HG03135 (cell line): ENCODE measurements at regions not wholly inside any gene's neighbourhood (a gene's known extent, or its start where the extent isn't known, plus 50 kb on each side); places are given as distances from the start of the nearest gene placed in this dataset.
"Not testable (repeated sequence)": the region's sequence is repeated elsewhere in the genome, so short reads cannot be mapped to it uniquely, and the experiment has no call there.

Source experiments
- ATAC-seq: cut with Tn5 transposase; IDR thresholded peaks from one replicate; pipeline ENCODE4 v1.9.1; 2021; ENCODE audit warnings: mild to moderate bottlenecking, moderate library complexity; ENCODE audit not compliant: unreplicated experiment

- ATAC-seq: not testable (repeated sequence)
These were observed 107.6 kb upstream of the ADGRG2 start for GRCh38 chrX:19229896-19230295.

GRCh38 chrX:19237901-19238300 lies 105.8 kb upstream of the PDHA1 start:
- ATAC-seq: no peak

- no peak for ATAC-seq
These were observed 100.3 kb upstream of the PDHA1 start for GRCh38 chrX:19243431-19243830.

- ATAC-seq: not testable (repeated sequence)
These were observed 98.8 kb upstream of the PDHA1 start for GRCh38 chrX:19244921-19245320.

- no peak for ATAC-seq
These were observed 97.9 kb upstream of the PDHA1 start for GRCh38 chrX:19245711-19246269.

GRCh38 chrX:19256986-19257385 lies 86.7 kb upstream of the PDHA1 start:
- ATAC-seq: no peak

- ATAC-seq: not testable (repeated sequence)
These were observed 82.7 kb upstream of the PDHA1 start for GRCh38 chrX:19261026-19261425.

- no peak for ATAC-seq
These were observed 73.0 kb upstream of the PDHA1 start for GRCh38 chrX:19270727-19271126.

GRCh38 chrX:19272452-19272851 lies 71.3 kb upstream of the PDHA1 start:
- ATAC-seq: no peak

- no peak for ATAC-seq
These were observed 63.1 kb upstream of the PDHA1 start for GRCh38 chrX:19280636-19281035.

- ATAC-seq: no peak
These were observed 62.5 kb upstream of the PDHA1 start for GRCh38 chrX:19281256-19281655.

GRCh38 chrX:19283597-19284339 lies 60.0 kb upstream of the PDHA1 start:
- no peak for ATAC-seq

- ATAC-seq: no peak
These were observed 57.9 kb upstream of the PDHA1 start for GRCh38 chrX:19285857-19286256.

- no peak for ATAC-seq
These were observed 52.6 kb upstream of the PDHA1 start for GRCh38 chrX:19291086-19291485.

GRCh38 chrX:19293606-19294325 lies 50.0 kb upstream of the PDHA1 start:
- ATAC-seq: no peak
